ENCODE measurements at regions not wholly inside any gene's neighbourhood (a gene's known extent, or its start where the extent isn't known, plus 50 kb on each side); places are given as distances from the start of the nearest gene placed in this dataset.

DNA sequence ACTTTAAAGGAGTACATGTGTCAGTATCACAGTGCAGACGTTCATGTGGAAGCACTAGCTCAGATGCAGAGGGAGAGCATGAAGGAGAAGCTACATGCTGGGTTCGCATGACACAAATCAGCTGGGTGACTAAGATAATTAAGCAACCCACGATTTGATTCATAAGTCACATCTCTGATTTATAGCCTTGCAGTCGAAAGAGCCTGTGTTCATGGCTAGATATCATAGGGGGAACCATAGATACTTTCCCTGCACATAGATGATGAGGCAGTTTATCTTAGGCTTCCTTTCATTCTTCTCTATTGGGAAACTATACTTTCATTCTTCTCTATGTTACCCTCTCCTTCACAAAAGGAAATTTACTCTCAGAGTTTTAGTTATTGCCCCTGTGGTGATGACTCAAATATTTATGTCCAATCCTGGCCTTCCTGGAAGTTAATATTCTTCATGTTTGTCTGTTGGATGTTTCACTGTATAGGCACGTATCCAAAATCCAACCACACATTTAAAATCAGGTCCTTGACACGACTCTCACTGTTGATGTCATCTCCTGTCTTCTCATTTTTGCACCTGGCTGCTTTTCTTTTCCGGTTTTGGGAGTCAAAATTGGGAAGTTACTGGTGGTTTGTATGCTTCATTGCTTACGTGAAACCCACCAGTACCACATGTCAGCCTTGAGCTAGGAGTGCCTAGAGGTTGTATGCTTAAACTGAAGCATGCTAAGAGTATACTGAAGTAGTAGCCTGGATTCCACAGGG is 56.3 kb upstream of the SLC5A12 start:
- no peak for TF ChIP-seq YY1 (IDR thresholded peaks at IDR 0.05; ENCODE audit: insufficient read depth, insufficient read length)
- no peak for TF ChIP-seq ZNF274 (IDR thresholded peaks at IDR 0.05; ENCODE audit: low read depth, low read length)
- TF ChIP-seq SUZ12 (IDR thresholded peaks at IDR 0.05; ENCODE audit: extremely low read depth, insufficient read depth, insufficient read length): no peak

All from NT2/D1 (cell line).